Thoracic aorta (tissue), 2 donors: ENCODE measurements at regions not wholly inside any gene's neighbourhood (a gene's known extent, or its start where the extent isn't known, plus 50 kb on each side); places are given as distances from the start of the nearest gene placed in this dataset.

Experiments
- ATAC-seq: fragments of 150-250 bp; one replicate; pipeline ENCODE4 v1.8.0; 2017; ENCODE audit warnings: low read depth; ENCODE audit not compliant: insufficient number of reproducible peaks, low FRiP score
- DNase-seq: peaks from one replicate; pipeline ENCODE4 v3.0.0-alpha.2; 2020; ENCODE audit warnings: low spot score
- H3K27ac ChIP-seq, 2 donors: fragments of 200-600 bp; sonication (generic); 1 replicate in 1 of 2; 2 replicates in 1 of 2; pipeline ENCODE4 v1.5.1; 2016; ENCODE audit warnings: mild to moderate bottlenecking in 2 of 2, moderate library complexity in 2 of 2
- H3K27me3 ChIP-seq: fragments of 200-600 bp; sonication (generic); replicated peaks from 2 replicates; pipeline ENCODE4 v1.6.0; 2016; ENCODE audit warnings: mild to moderate bottlenecking; ENCODE audit not compliant: insufficient read depth
- H3K36me3 ChIP-seq: fragments of 200-600 bp; sonication (generic); one replicate; pipeline ENCODE4 v1.5.1; 2016
- H3K4me1 ChIP-seq, 2 donors: fragments of 200-600 bp; sonication (generic); 1 replicate in 1 of 2; 2 replicates in 1 of 2; pipeline versions ENCODE4 v1.5.1 to v1.6.0; 2016; ENCODE audit warnings: low read depth in 2 of 2, mild to moderate bottlenecking in 1 of 2; ENCODE audit not compliant: control insufficient read depth in 1 of 2
- H3K4me3 ChIP-seq: fragments of 200-600 bp; sonication (generic); 2 replicates; pipeline ENCODE4 v1.5.1; 2016; ENCODE audit warnings: mild to moderate bottlenecking
- H3K9me3 ChIP-seq: fragments of 200-600 bp; sonication (generic); 2 replicates; pipeline ENCODE4 v1.5.1; 2016
- CTCF ChIP-seq: fragments of 200-600 bp; sonication (generic); IDR thresholded peaks from one replicate; pipeline ENCODE4 v1.5.1; 2019; ENCODE audit warnings: antibody characterized with exemption

DNA sequence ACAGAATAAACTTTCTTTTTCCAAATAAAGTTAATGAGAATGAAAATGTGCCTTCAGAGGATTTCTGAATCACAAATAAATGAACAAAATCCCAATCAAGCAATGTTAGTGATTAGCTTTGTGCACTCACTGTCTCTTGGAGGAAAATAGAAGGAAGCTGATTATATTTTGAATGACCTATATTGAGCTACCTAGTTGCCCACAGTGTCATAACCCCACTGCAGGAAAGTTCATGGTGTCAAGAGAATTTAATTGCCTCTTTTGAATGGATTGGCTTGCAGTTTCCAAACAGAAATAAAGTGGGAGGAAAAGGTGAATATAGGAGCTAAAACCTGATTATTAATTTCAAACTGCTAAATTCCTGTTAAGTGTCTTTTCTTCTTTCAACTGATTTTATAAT is 515.9 kb downstream of the JRKL start:
- Histone ChIP-seq H3K36me3 (no peaks in the 10 kb centered on the region), H3K9me3 (no peaks in the 10 kb centered on the region), H3K4me1 (no peaks in the 10 kb centered on the region), H3K4me3 (no peak overlapping the region), H3K27me3 (no peaks in the 10 kb centered on the region), H3K27ac (no peak overlapping the region)
- no peak for TF ChIP-seq CTCF
- ATAC-seq, result no peak
- DNase-seq, result no peak

GRCh38 chr11:96906476-96906875 is 516.7 kb downstream of the JRKL start:
- Histone ChIP-seq H3K4me3 (no peak overlapping the region), H3K9me3 (no peaks in the 10 kb centered on the region), H3K27ac (no peak overlapping the region), H3K36me3 (no peaks in the 10 kb centered on the region), H3K27me3 (no peaks in the 10 kb centered on the region), H3K4me1 (no peaks in the 10 kb centered on the region)
- TF ChIP-seq CTCF, result no peak
- DNase-seq (no peak), ATAC-seq (no peak)

- no peaks in the 10 kb centered on the region for H3K27me3 ChIP-seq
- DNase-seq (no peak), ATAC-seq (no peak)
- no peaks in the 10 kb centered on the region for H3K4me1 ChIP-seq
- no peak overlapping the region for H3K27ac ChIP-seq
- H3K36me3 ChIP-seq, result no peaks in the 10 kb centered on the region
- H3K4me3 ChIP-seq, result no peak overlapping the region
- H3K9me3 ChIP-seq, result no peaks in the 10 kb centered on the region
- no peak for TF ChIP-seq CTCF
Measured at GRCh38 chr11:96925862-96926261, 536.0 kb downstream of the JRKL start.

DNA sequence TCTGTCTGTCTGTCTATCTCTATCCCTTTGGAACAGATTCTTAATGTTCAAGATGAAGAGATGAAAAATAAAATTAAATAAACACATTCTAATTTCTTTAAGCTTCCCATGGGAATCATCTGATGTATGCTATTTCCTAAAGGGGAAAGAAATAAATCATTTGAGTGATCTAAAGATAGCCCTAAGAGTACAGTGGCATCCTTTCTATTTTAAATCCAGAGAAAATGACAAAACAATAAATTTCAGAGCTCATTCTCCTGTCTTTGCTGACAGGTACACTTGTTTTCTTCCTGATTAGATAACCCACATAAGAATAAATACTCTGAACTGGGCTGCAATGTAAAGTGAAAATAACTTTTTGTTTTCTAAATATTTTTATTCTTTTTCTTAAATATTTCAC is 550.4 kb downstream of the JRKL start:
- Histone ChIP-seq H3K4me3 (no peak overlapping the region), H3K27ac (no peak overlapping the region), H3K9me3 (no peaks in the 10 kb centered on the region), H3K27me3 (no peaks in the 10 kb centered on the region), H3K36me3 (no peaks in the 10 kb centered on the region), H3K4me1 (no peaks in the 10 kb centered on the region)
- no peak for TF ChIP-seq CTCF
- ATAC-seq, result no peak
- no peak for DNase-seq

GRCh38 chr11:96942855-96943254 is 553.0 kb downstream of the JRKL start:
- Histone ChIP-seq H3K4me3 (no peak overlapping the region), H3K36me3 (no peaks in the 10 kb centered on the region), H3K27me3 (no peaks in the 10 kb centered on the region), H3K4me1 (no peaks in the 10 kb centered on the region), H3K27ac (no peak overlapping the region), H3K9me3 (no peaks in the 10 kb centered on the region)
- DNase-seq (no peak), ATAC-seq (no peak)
- TF ChIP-seq CTCF, result no peak
